K562 (cell line): ENCODE measurements at regions not wholly inside any gene's neighbourhood (a gene's known extent, or its start where the extent isn't known, plus 50 kb on each side); places are given as distances from the start of the nearest gene placed in this dataset.

Experiments
- ATAC-seq: fragments of 200-7000 bp; cut with Tn5 transposase; 3 replicates; pipeline ENCODE4 v1.9.1; 2020; ENCODE audit warnings: moderate library complexity
- BruUV-seq: library from RNA; stranded (reverse); fragments of 400-500 nt; replicated peaks from 2 replicates; lab custom pipeline; 2021; lab: Mats Ljungman, UMichigan
- CTCF ChIA-PET: fragments of 300-600 bp; formaldehyde crosslinking; extraction: SDS; loops from one replicate; lab custom pipeline; 2021; ENCODE audit warnings: low intra/inter-chr PET ratio; lab: Yijun Ruan, JAX
- POLR2A ChIA-PET: fragments of 300-600, 350-650 bp; sonication (Branson Sonifier 250); formaldehyde crosslinking; extraction: SDS; loops from one replicate; lab custom pipeline; 2021; ENCODE audit warnings: antibody characterized with exemption, inconsistent platforms; lab: Yijun Ruan, JAX
- DNase-seq, 4 experiments: peaks; one replicate each; pipeline versions ENCODE4 v3.0.0 to v3.0.0-alpha.2; 2011 to 2018; ENCODE audit warnings: low spot score in 3 of 4, mixed read lengths in 3 of 4; ENCODE audit errors: extremely low read depth in 1 of 4
- FAIRE-seq: peaks from 2 replicates; lab custom pipeline; 2011; peaks lifted over from hg19 to GRCh38; lab: Jason Lieb, UNC
- H2AFZ ChIP-seq: 2 replicates; pipeline ENCODE4 v1.6.0; 2011; ENCODE audit warnings: low read depth, low read length, control low read depth, inconsistent platforms
- H3K27ac ChIP-seq: fragments of 200-600 bp; 3 replicates; pipeline ENCODE4 v1.8.0; 2011; ENCODE audit warnings: low read depth, mild to moderate bottlenecking, control low read depth, inconsistent platforms, low read length, moderate library complexity, mixed read lengths; ENCODE audit errors: extremely low read depth
- H3K27me3 ChIP-seq, 2 experiments: fragments of 300-600 bp in 1 of 2; 2 replicates in 1 of 2; 3 replicates in 1 of 2; pipeline versions ENCODE4 v1.6.0 to v1.8.0; 2011; ENCODE audit warnings: inconsistent platforms in 2 of 2, low read length in 2 of 2, mild to moderate bottlenecking in 1 of 2, mixed read lengths in 1 of 2, moderate library complexity in 1 of 2; ENCODE audit not compliant: control insufficient read depth in 2 of 2, insufficient read depth in 2 of 2
- H3K36me3 ChIP-seq: fragments of 300-600 bp; 3 replicates; pipeline ENCODE4 v1.8.0; 2011; ENCODE audit warnings: mild to moderate bottlenecking, low read length, inconsistent platforms; ENCODE audit not compliant: control insufficient read depth, insufficient read depth
- H3K4me1 ChIP-seq, 2 experiments: fragments of 200-600 bp in 1 of 2; replicated peaks in 1 of 2; 2 replicates in 1 of 2; 3 replicates in 1 of 2; pipeline versions ENCODE4 v1.5.1 to v1.8.0; 2011; ENCODE audit warnings: inconsistent platforms in 2 of 2, low read length in 2 of 2, mild to moderate bottlenecking in 1 of 2, mixed read lengths in 1 of 2, moderate library complexity in 1 of 2; ENCODE audit not compliant: control insufficient read depth in 2 of 2, insufficient read depth in 2 of 2
- H3K4me2 ChIP-seq: 2 replicates; pipeline ENCODE4 v1.6.1; 2011; ENCODE audit warnings: low read length, control low read depth, inconsistent platforms, mixed read lengths; ENCODE audit not compliant: insufficient read depth
- H3K4me3 ChIP-seq: fragments of 200-600 bp; sonication (generic), shearing (Covaris generic); 2 replicates; pipeline ENCODE4 v1.5.1; 2016; ENCODE audit warnings: control low read depth, inconsistent platforms
- H3K79me2 ChIP-seq: fragments of 200-600 bp; 3 replicates; pipeline ENCODE4 v1.8.0; 2011; ENCODE audit warnings: low read length, inconsistent platforms; ENCODE audit not compliant: control insufficient read depth, insufficient read depth
- H3K9ac ChIP-seq, 2 experiments: 2 replicates each; pipeline versions ENCODE4 v1.6.0 to v1.6.1; 2011; ENCODE audit warnings: low read depth in 2 of 2, low read length in 2 of 2, control low read depth in 1 of 2, inconsistent platforms in 1 of 2, mild to moderate bottlenecking in 1 of 2, mixed read lengths in 1 of 2; ENCODE audit not compliant: insufficient read depth in 1 of 2
- H3K9me1 ChIP-seq: one replicate; pipeline ENCODE4 v1.6.0; 2011; ENCODE audit warnings: inconsistent platforms, mild to moderate bottlenecking, low read length, moderate library complexity; ENCODE audit not compliant: control insufficient read depth, insufficient read depth
- H3K9me3 ChIP-seq: replicated peaks from 2 replicates; pipeline ENCODE4 v1.5.1; 2011; ENCODE audit warnings: low read depth, low read length, inconsistent platforms; ENCODE audit not compliant: control insufficient read depth, insufficient read depth
- H4K20me1 ChIP-seq: replicated peaks from 2 replicates; pipeline ENCODE4 v1.6.1; 2011; ENCODE audit warnings: low read length, inconsistent platforms, mixed read lengths; ENCODE audit not compliant: control insufficient read depth, insufficient read depth
- EHMT2 ChIP-seq: fragments of 450-650 bp; IDR thresholded peaks from 2 replicates; pipeline ENCODE4 v1.6.1; 2018; ENCODE audit warnings: antibody characterized with exemption
- ELF2 ChIP-seq: fragments of 250-450 bp; sonication (Bioruptor Pico); IDR thresholded peaks from 2 replicates; pipeline ENCODE4 v1.5.0; 2021; ENCODE audit warnings: mild to moderate bottlenecking
- FOXM1 ChIP-seq, 2 experiments: fragments of 450-650 bp in 1 of 2; sonication (generic) in 1 of 2; formaldehyde crosslinking in 1 of 2; IDR thresholded peaks; 2 replicates each; pipeline versions ENCODE4 v1.6.1 to v1.9.0; 2017 to 2022; ENCODE audit warnings: low read depth in 2 of 2, mild to moderate bottlenecking in 2 of 2, missing genetic modification reagents in 1 of 2, moderate library complexity in 1 of 2
- KAT8 ChIP-seq: fragments of 450-650 bp; IDR thresholded peaks from 2 replicates; pipeline ENCODE4 v1.6.1; 2016; ENCODE audit warnings: low read depth, mild to moderate bottlenecking
- KDM2B ChIP-seq: fragments of 250-450 bp; sonication (Bioruptor Pico); IDR thresholded peaks from 2 replicates; pipeline ENCODE4 v1.8.0; 2021; ENCODE audit warnings: mild to moderate bottlenecking, moderate library complexity
- MIER1 ChIP-seq: fragments of 450-650 bp; IDR thresholded peaks from 2 replicates; pipeline ENCODE4 v1.6.1; 2016; ENCODE audit warnings: antibody characterized with exemption, mild to moderate bottlenecking, low read depth
- NFXL1 ChIP-seq: fragments of 450-650 bp; formaldehyde crosslinking; IDR thresholded peaks from 2 replicates; pipeline ENCODE4 v1.4.0; 2021; ENCODE audit warnings: mild to moderate bottlenecking
- OTX1 ChIP-seq: fragments of 450-650 bp; formaldehyde crosslinking; IDR thresholded peaks from 2 replicates; pipeline ENCODE4 v1.4.0; 2022; ENCODE audit warnings: mild to moderate bottlenecking
- PCBP2 ChIP-seq: fragments of 200-400 bp; formaldehyde crosslinking; IDR thresholded peaks from 2 replicates; pipeline ENCODE4 v1.6.1; 2018; ENCODE audit warnings: low read length, low read depth, mild to moderate bottlenecking, moderate library complexity; ENCODE audit not compliant: poor library complexity, severe bottlenecking
- PURB ChIP-seq: sonication (generic); formaldehyde crosslinking; IDR thresholded peaks from 2 replicates; pipeline ENCODE4 v1.9.0; 2021; ENCODE audit warnings: low read depth, mild to moderate bottlenecking, missing genetic modification reagents
- ZBTB7A ChIP-seq: IDR thresholded peaks from 2 replicates; pipeline ENCODE4 v1.6.1; 2011; ENCODE audit warnings: low read depth, mild to moderate bottlenecking, low read length, moderate library complexity, borderline replicate concordance; ENCODE audit not compliant: control insufficient read depth
- ZNF140 ChIP-seq: fragments of 250-450 bp; sonication (Bioruptor Pico); IDR thresholded peaks from 2 replicates; pipeline ENCODE4 v1.8.0; 2021; ENCODE audit warnings: moderate library complexity, mild to moderate bottlenecking, inconsistent platforms
- ZNF57 ChIP-seq: fragments of 450-650 bp; formaldehyde crosslinking; IDR thresholded peaks from 2 replicates; pipeline ENCODE4 v1.4.0; 2020; ENCODE audit warnings: mild to moderate bottlenecking, moderate library complexity
- ZNF583 ChIP-seq: fragments of 250-450 bp; sonication (Bioruptor Pico); IDR thresholded peaks from 2 replicates; pipeline ENCODE4 v1.4.0; 2020
- WGBS: fragments of 100-300 bp; shearing (Covaris generic); methylation state at CpG from one replicate; pipeline ENCODE4 v1.1.6; 2016; ENCODE audit warnings: low coverage, mixed read lengths; ENCODE audit not compliant: insufficient coverage; ENCODE audit errors: missing lambda C conversion rate; 5-methylcytosine and 5-hydroxymethylcytosine counted together
- in situ Hi-C: fragments of 300-500 bp; cut with MboI; formaldehyde crosslinking; loops from 4 replicates; pipeline ENCODE4 v1.15.0; 2018; ENCODE audit warnings: inconsistent platforms, mixed read lengths
- intact Hi-C: fragments of 100-400 bp; cut with micrococcal nuclease; formaldehyde crosslinking; loops from 2 replicates; pipeline ENCODE4 v1.14.2; 2022
- TF ChIP-seq, protein P1 (sequence below): sonication (generic); formaldehyde crosslinking; IDR thresholded peaks from 2 replicates; pipeline ENCODE4 v1.8.0; 2022; ENCODE audit warnings: missing genetic modification reagents, mild to moderate bottlenecking, borderline replicate concordance
- TF ChIP-seq, protein P2 (sequence below): fragments of 450-650 bp; IDR thresholded peaks from 2 replicates; pipeline ENCODE4 v1.6.1; 2016; ENCODE audit warnings: missing biosample characterization, missing genetic modification characterization
- TF ChIP-seq, protein P3 (sequence below): IDR thresholded peaks from 2 replicates; pipeline ENCODE4 v1.6.1; 2011; ENCODE audit warnings: borderline replicate concordance, low read depth, mild to moderate bottlenecking, moderate library complexity, low read length; ENCODE audit not compliant: insufficient read depth, poor library complexity, severe bottlenecking
- TF ChIP-seq, protein P4 (sequence below): fragments of 250-450 bp; sonication (Bioruptor Pico); IDR thresholded peaks from 2 replicates; pipeline ENCODE4 v1.8.0; 2022; ENCODE audit warnings: inconsistent platforms, mild to moderate bottlenecking, moderate library complexity, borderline replicate concordance

DNA sequence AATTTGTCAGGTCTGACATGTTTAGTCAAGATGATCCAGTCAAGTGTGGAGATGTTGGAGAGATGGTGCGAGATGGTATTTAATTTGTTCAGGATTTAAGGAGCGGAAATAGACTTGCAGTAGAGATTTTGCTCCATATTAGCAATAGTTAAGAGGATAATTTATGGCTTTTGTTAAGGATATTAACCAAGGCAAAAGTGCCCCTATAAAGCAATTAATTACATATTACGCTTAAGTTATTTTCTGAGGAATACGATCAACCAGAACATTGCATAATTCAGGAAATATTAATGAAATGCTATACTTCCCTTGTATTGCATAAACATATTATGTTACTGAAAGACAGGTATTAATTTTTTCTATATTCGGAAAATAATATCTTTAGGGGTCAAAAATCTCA, 83.9 kb downstream of the ZIC1 start:
- no peaks in the 10 kb centered on the region for H3K27me3 ChIP-seq
- BruUV-seq: no TSS peak
- intact Hi-C loops: no loop called here
- no peak overlapping the region for H3K4me2 ChIP-seq
- TF ChIP-seq KDM2B (CRISPR knock-in tag) (no peak), KAT8 (no peak), FOXM1 (IDR thresholded peaks at IDR 0.05; ENCODE audit: low read depth) (no peak), FOXM1 (CRISPR knock-in tag; IDR thresholded peaks at IDR 0.05; ENCODE audit: low read depth) (no peak), ZBTB7A (no peak), ZNF583 (no peak), MIER1 (no peak), ZNF140 (CRISPR knock-in tag) (no peak), PCBP2 (no peak), EHMT2 (no peak), ZNF57 (CRISPR knock-in tag) (no peak), NFXL1 (no peak), OTX1 (CRISPR knock-in tag) (no peak), PURB (CRISPR knock-in tag) (no peak), ELF2 (CRISPR knock-in tag) (no peak)
- TF ChIP-seq, protein P1, sequence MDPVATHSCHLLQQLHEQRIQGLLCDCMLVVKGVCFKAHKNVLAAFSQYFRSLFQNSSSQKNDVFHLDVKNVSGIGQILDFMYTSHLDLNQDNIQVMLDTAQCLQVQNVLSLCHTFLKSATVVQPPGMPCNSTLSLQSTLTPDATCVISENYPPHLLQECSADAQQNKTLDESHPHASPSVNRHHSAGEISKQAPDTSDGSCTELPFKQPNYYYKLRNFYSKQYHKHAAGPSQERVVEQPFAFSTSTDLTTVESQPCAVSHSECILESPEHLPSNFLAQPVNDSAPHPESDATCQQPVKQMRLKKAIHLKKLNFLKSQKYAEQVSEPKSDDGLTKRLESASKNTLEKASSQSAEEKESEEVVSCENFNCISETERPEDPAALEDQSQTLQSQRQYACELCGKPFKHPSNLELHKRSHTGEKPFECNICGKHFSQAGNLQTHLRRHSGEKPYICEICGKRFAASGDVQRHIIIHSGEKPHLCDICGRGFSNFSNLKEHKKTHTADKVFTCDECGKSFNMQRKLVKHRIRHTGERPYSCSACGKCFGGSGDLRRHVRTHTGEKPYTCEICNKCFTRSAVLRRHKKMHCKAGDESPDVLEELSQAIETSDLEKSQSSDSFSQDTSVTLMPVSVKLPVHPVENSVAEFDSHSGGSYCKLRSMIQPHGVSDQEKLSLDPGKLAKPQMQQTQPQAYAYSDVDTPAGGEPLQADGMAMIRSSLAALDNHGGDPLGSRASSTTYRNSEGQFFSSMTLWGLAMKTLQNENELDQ (CRISPR knock-in tag): no peak
- TF ChIP-seq, protein P2, sequence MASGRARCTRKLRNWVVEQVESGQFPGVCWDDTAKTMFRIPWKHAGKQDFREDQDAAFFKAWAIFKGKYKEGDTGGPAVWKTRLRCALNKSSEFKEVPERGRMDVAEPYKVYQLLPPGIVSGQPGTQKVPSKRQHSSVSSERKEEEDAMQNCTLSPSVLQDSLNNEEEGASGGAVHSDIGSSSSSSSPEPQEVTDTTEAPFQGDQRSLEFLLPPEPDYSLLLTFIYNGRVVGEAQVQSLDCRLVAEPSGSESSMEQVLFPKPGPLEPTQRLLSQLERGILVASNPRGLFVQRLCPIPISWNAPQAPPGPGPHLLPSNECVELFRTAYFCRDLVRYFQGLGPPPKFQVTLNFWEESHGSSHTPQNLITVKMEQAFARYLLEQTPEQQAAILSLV: no peak
- TF ChIP-seq, protein P3, sequence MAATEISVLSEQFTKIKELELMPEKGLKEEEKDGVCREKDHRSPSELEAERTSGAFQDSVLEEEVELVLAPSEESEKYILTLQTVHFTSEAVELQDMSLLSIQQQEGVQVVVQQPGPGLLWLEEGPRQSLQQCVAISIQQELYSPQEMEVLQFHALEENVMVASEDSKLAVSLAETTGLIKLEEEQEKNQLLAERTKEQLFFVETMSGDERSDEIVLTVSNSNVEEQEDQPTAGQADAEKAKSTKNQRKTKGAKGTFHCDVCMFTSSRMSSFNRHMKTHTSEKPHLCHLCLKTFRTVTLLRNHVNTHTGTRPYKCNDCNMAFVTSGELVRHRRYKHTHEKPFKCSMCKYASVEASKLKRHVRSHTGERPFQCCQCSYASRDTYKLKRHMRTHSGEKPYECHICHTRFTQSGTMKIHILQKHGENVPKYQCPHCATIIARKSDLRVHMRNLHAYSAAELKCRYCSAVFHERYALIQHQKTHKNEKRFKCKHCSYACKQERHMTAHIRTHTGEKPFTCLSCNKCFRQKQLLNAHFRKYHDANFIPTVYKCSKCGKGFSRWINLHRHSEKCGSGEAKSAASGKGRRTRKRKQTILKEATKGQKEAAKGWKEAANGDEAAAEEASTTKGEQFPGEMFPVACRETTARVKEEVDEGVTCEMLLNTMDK: no peak
- TF ChIP-seq, protein P4, sequence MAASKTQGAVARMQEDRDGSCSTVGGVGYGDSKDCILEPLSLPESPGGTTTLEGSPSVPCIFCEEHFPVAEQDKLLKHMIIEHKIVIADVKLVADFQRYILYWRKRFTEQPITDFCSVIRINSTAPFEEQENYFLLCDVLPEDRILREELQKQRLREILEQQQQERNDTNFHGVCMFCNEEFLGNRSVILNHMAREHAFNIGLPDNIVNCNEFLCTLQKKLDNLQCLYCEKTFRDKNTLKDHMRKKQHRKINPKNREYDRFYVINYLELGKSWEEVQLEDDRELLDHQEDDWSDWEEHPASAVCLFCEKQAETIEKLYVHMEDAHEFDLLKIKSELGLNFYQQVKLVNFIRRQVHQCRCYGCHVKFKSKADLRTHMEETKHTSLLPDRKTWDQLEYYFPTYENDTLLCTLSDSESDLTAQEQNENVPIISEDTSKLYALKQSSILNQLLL: no peak
- no peaks in the 10 kb centered on the region for H3K4me1 ChIP-seq
- H3K36me3 ChIP-seq: no peaks in the 10 kb centered on the region
- no peak overlapping the region for H3K4me3 ChIP-seq
- no peak overlapping the region for H3K27ac ChIP-seq
- ATAC-seq: no peak
- no peaks in the 10 kb centered on the region for H3K9me3 ChIP-seq
- H4K20me1 ChIP-seq: no peaks in the 10 kb centered on the region
- no peaks in the 10 kb centered on the region for H3K9me1 ChIP-seq
- no peak overlapping the region for H2AFZ ChIP-seq
- ChIA-PET CTCF (no interaction called here), POLR2A (no interaction called here)
- in situ Hi-C loops: no loop called here
- DNase-seq: no peak
- H3K79me2 ChIP-seq: no peaks in the 10 kb centered on the region
- FAIRE-seq: no peak
- no peak overlapping the region for H3K9ac ChIP-seq
- WGBS: 1% methylated on average over 5 of the region's 5 CpGs
